ENCODE measurements at regions not wholly inside any gene's neighbourhood (a gene's known extent, or its start where the extent isn't known, plus 50 kb on each side); places are given as distances from the start of the nearest gene placed in this dataset.

- no peaks in the 10 kb centered on the region for H3K27me3 Mint-ChIP-seq (ENCODE audit: insufficient read depth, low read depth)
- H3K27ac ChIP-seq, result no peak overlapping the region
- H3K4me2 ChIP-seq, result no peak overlapping the region
- H3K9me3 Mint-ChIP-seq, result no peaks in the 10 kb centered on the region
- TF ChIP-seq CTCF (IDR thresholded peaks at IDR 0.05) (no peak), EZH2phosphoT487 (IDR thresholded peaks at IDR 0.05) (no peak), EZH2 (IDR thresholded peaks at IDR 0.05) (no peak)
- H3K79me2 ChIP-seq (ENCODE audit: low read depth), result no peaks in the 10 kb centered on the region
- no peak overlapping the region for H3K9ac ChIP-seq
- no peak for DNase-seq (ENCODE audit: low spot score)
- H3K4me1 Mint-ChIP-seq, result peaks cover under 1% of the 10 kb centered on the region
- H3K27ac Mint-ChIP-seq, result no peak overlapping the region
- H4K20me1 ChIP-seq (ENCODE audit: low read depth), result no peaks in the 10 kb centered on the region
- no peak overlapping the region for H2AFZ ChIP-seq (replicated peaks)
- H3K4me3 Mint-ChIP-seq, result no peak overlapping the region
- no peak overlapping the region for H3K4me3 ChIP-seq
- no peaks in the 10 kb centered on the region for H3K4me1 ChIP-seq
- H3K36me3 Mint-ChIP-seq, result no peaks in the 10 kb centered on the region
- H3K36me3 ChIP-seq, result no peaks in the 10 kb centered on the region
- H3F3A ChIP-seq (ENCODE audit: low read depth), result no peaks in the 10 kb centered on the region
- no peaks in the 10 kb centered on the region for H3K9me3 ChIP-seq (ENCODE audit: low read depth)
- H3K27me3 ChIP-seq, result no peaks in the 10 kb centered on the region
These were observed 358.5 kb upstream of the RBMS3 start for GRCh38 chr3:28922376-28922775.

- no peak for TF ChIP-seq EZH2 (IDR thresholded peaks at IDR 0.05)
- no peak for TF ChIP-seq EZH2phosphoT487 (IDR thresholded peaks at IDR 0.05)
- no peak for TF ChIP-seq CTCF (IDR thresholded peaks at IDR 0.05)
- Histone ChIP-seq H3K9me3 (ENCODE audit: low read depth) (no peaks in the 10 kb centered on the region), H3K27ac (no peak overlapping the region), H3K4me3 (no peak overlapping the region), H3F3A (ENCODE audit: low read depth) (no peaks in the 10 kb centered on the region), H3K27me3 (no peaks in the 10 kb centered on the region), H2AFZ (replicated peaks) (no peak overlapping the region), H3K9ac (no peak overlapping the region), H3K4me2 (no peak overlapping the region), H3K79me2 (ENCODE audit: low read depth) (no peaks in the 10 kb centered on the region), H4K20me1 (ENCODE audit: low read depth) (no peaks in the 10 kb centered on the region), H3K36me3 (no peaks in the 10 kb centered on the region), H3K4me1 (no peaks in the 10 kb centered on the region)
- Mint-ChIP-seq H3K27me3 (ENCODE audit: insufficient read depth, low read depth) (no peaks in the 10 kb centered on the region), H3K36me3 (no peaks in the 10 kb centered on the region), H3K27ac (no peak overlapping the region), H3K4me3 (no peak overlapping the region), H3K4me1 (no peaks in the 10 kb centered on the region), H3K9me3 (no peaks in the 10 kb centered on the region)
- no peak for DNase-seq (ENCODE audit: low spot score)
These were observed 356.9 kb upstream of the RBMS3 start for GRCh38 chr3:28923994-28924393.

GRCh38 chr3:28924744-28925360, 356.0 kb upstream of the RBMS3 start:
- Histone ChIP-seq H2AFZ (replicated peaks) (no peak overlapping the region), H3K36me3 (no peaks in the 10 kb centered on the region), H3K4me1 (no peaks in the 10 kb centered on the region), H4K20me1 (ENCODE audit: low read depth) (no peaks in the 10 kb centered on the region), H3K27ac (no peak overlapping the region), H3K9me3 (ENCODE audit: low read depth) (no peaks in the 10 kb centered on the region), H3F3A (ENCODE audit: low read depth) (no peaks in the 10 kb centered on the region), H3K4me2 (no peak overlapping the region), H3K9ac (no peak overlapping the region), H3K79me2 (ENCODE audit: low read depth) (no peaks in the 10 kb centered on the region), H3K4me3 (no peak overlapping the region), H3K27me3 (no peaks in the 10 kb centered on the region)
- TF ChIP-seq EZH2phosphoT487 (IDR thresholded peaks at IDR 0.05), result no peak
- TF ChIP-seq CTCF (IDR thresholded peaks at IDR 0.05), result no peak
- no peak for TF ChIP-seq EZH2 (IDR thresholded peaks at IDR 0.05)
- H3K27me3 Mint-ChIP-seq (ENCODE audit: insufficient read depth, low read depth), result no peaks in the 10 kb centered on the region
- no peaks in the 10 kb centered on the region for H3K4me1 Mint-ChIP-seq
- H3K27ac Mint-ChIP-seq, result no peak overlapping the region
- DNase-seq (ENCODE audit: low spot score), result no peak
- H3K9me3 Mint-ChIP-seq, result no peaks in the 10 kb centered on the region
- H3K36me3 Mint-ChIP-seq, result no peaks in the 10 kb centered on the region
- H3K4me3 Mint-ChIP-seq, result no peak overlapping the region
